ENCODE measurements at regions not wholly inside any gene's neighbourhood (a gene's known extent, or its start where the extent isn't known, plus 50 kb on each side); places are given as distances from the start of the nearest gene placed in this dataset.

GRCh38 chr20:59412875-59413284 lies 112.5 kb downstream of the EDN3 start:
- H3K79me2 ChIP-seq (ENCODE audit: control insufficient read depth, insufficient read depth, low read length), result no peaks in the 10 kb centered on the region
- TF ChIP-seq CTCF (conservative IDR thresholded peaks at IDR 0.05 in 1 of 2, IDR thresholded peaks at IDR 0.05 in 1 of 2; ENCODE audit: low read depth in 1 of 2, low read length in 2 of 2) (no peak), EZH2 (IDR thresholded peaks at IDR 0.05; ENCODE audit: low read length, missing control alignments) (no peak)
- no peak overlapping the region for H3K27ac ChIP-seq (ENCODE audit: insufficient read depth, low read length)
- H2AFZ ChIP-seq (ENCODE audit: low read length), result no peak overlapping the region
- no peaks in the 10 kb centered on the region for H3K36me3 ChIP-seq (ENCODE audit: control insufficient read depth, insufficient read depth, low read length)
- no peaks in the 10 kb centered on the region for H3K27me3 ChIP-seq (ENCODE audit: control insufficient read depth, insufficient read depth, low read length)
- H3K4me2 ChIP-seq (ENCODE audit: extremely low read depth, insufficient read depth, low read length), result no peak overlapping the region
- no peaks in the 10 kb centered on the region for H3K4me1 ChIP-seq (ENCODE audit: control insufficient read depth, extremely low read depth, insufficient read depth, low read length)
- no peaks in the 10 kb centered on the region for H4K20me1 ChIP-seq (ENCODE audit: control insufficient read depth, extremely low read depth, insufficient read depth, low read length)
- no peak overlapping the region for H3K9ac ChIP-seq (ENCODE audit: insufficient read depth, low read length)
- no peaks in the 10 kb centered on the region for H3K9me3 ChIP-seq (ENCODE audit: control insufficient read depth, insufficient read depth, low read depth, low read length)
- H3K4me3 ChIP-seq (replicated peaks in 1 of 4; ENCODE audit: control extremely low read depth in 1 of 4, insufficient read depth in 1 of 4, low read depth in 3 of 4, low read length in 4 of 4), result no peak overlapping the region
- no peak for DNase-seq (ENCODE audit: low read depth in 2 of 2)

GRCh38 chr20:59413326-59413865 lies 113.0 kb downstream of the EDN3 start:
- H3K79me2 ChIP-seq (ENCODE audit: control insufficient read depth, insufficient read depth, low read length), result no peaks in the 10 kb centered on the region
- H3K27ac ChIP-seq (ENCODE audit: insufficient read depth, low read length), result no peak overlapping the region
- no peaks in the 10 kb centered on the region for H3K9me3 ChIP-seq (ENCODE audit: control insufficient read depth, insufficient read depth, low read depth, low read length)
- H4K20me1 ChIP-seq (ENCODE audit: control insufficient read depth, extremely low read depth, insufficient read depth, low read length), result no peaks in the 10 kb centered on the region
- H2AFZ ChIP-seq (ENCODE audit: low read length), result no peak overlapping the region
- H3K4me2 ChIP-seq (ENCODE audit: extremely low read depth, insufficient read depth, low read length), result no peak overlapping the region
- no peak for DNase-seq (ENCODE audit: low read depth in 2 of 2)
- no peak overlapping the region for H3K9ac ChIP-seq (ENCODE audit: insufficient read depth, low read length)
- no peaks in the 10 kb centered on the region for H3K27me3 ChIP-seq (ENCODE audit: control insufficient read depth, insufficient read depth, low read length)
- no peak for TF ChIP-seq EZH2 (IDR thresholded peaks at IDR 0.05; ENCODE audit: low read length, missing control alignments)
- TF ChIP-seq CTCF (conservative IDR thresholded peaks at IDR 0.05 in 1 of 2, IDR thresholded peaks at IDR 0.05 in 1 of 2; ENCODE audit: low read depth in 1 of 2, low read length in 2 of 2), result no peak
- H3K36me3 ChIP-seq (ENCODE audit: control insufficient read depth, insufficient read depth, low read length), result no peaks in the 10 kb centered on the region
- H3K4me1 ChIP-seq (ENCODE audit: control insufficient read depth, extremely low read depth, insufficient read depth, low read length), result no peaks in the 10 kb centered on the region
- no peak overlapping the region for H3K4me3 ChIP-seq (replicated peaks in 1 of 4; ENCODE audit: control extremely low read depth in 1 of 4, insufficient read depth in 1 of 4, low read depth in 3 of 4, low read length in 4 of 4)

GRCh38 chr20:59414936-59415623 lies 114.7 kb downstream of the EDN3 start:
- Histone ChIP-seq H3K27ac (ENCODE audit: insufficient read depth, low read length) (no peak overlapping the region), H4K20me1 (ENCODE audit: control insufficient read depth, extremely low read depth, insufficient read depth, low read length) (no peaks in the 10 kb centered on the region), H3K9ac (ENCODE audit: insufficient read depth, low read length) (no peak overlapping the region), H3K4me2 (ENCODE audit: extremely low read depth, insufficient read depth, low read length) (no peak overlapping the region), H3K79me2 (ENCODE audit: control insufficient read depth, insufficient read depth, low read length) (no peaks in the 10 kb centered on the region), H3K4me1 (ENCODE audit: control insufficient read depth, extremely low read depth, insufficient read depth, low read length) (no peaks in the 10 kb centered on the region), H3K36me3 (ENCODE audit: control insufficient read depth, insufficient read depth, low read length) (no peaks in the 10 kb centered on the region), H2AFZ (ENCODE audit: low read length) (no peak overlapping the region), H3K4me3 (replicated peaks in 1 of 4; ENCODE audit: control extremely low read depth in 1 of 4, insufficient read depth in 1 of 4, low read depth in 3 of 4, low read length in 4 of 4) (no peak overlapping the region), H3K27me3 (ENCODE audit: control insufficient read depth, insufficient read depth, low read length) (no peaks in the 10 kb centered on the region), H3K9me3 (ENCODE audit: control insufficient read depth, insufficient read depth, low read depth, low read length) (no peaks in the 10 kb centered on the region)
- TF ChIP-seq EZH2 (IDR thresholded peaks at IDR 0.05; ENCODE audit: low read length, missing control alignments) (no peak), CTCF (conservative IDR thresholded peaks at IDR 0.05 in 1 of 2, IDR thresholded peaks at IDR 0.05 in 1 of 2; ENCODE audit: low read depth in 1 of 2, low read length in 2 of 2) (no peak)
- DNase-seq (ENCODE audit: low read depth in 2 of 2), result no peak

All from fibroblast of lung (primary cell).